ENCODE measurements at regions not wholly inside any gene's neighbourhood (a gene's known extent, or its start where the extent isn't known, plus 50 kb on each side); places are given as distances from the start of the nearest gene placed in this dataset.
"Not testable (repeated sequence)": the region's sequence is repeated elsewhere in the genome, so short reads cannot be mapped to it uniquely, and the experiment has no call there.

GRCh38 chr10:2616215-2616614 is 451.1 kb upstream of the PFKP start:
- DNase-seq, result no peak

- DNase-seq, result no peak
Measured at GRCh38 chr10:2611603-2612002, 455.7 kb upstream of the PFKP start.

- no peak for DNase-seq
Measured at GRCh38 chr10:2610946-2611345, 456.4 kb upstream of the PFKP start.

- DNase-seq, result no peak
Measured at GRCh38 chr10:2604891-2605290, 462.5 kb upstream of the PFKP start.

- no peak for DNase-seq
Measured at GRCh38 chr10:2599571-2599970, 467.8 kb upstream of the PFKP start.

GRCh38 chr10:2592360-2593160 is 474.8 kb upstream of the PFKP start:
- DNase-seq, result no peak

GRCh38 chr10:2589196-2589595 is 478.2 kb upstream of the PFKP start:
- DNase-seq, result no peak

GRCh38 chr10:2584385-2584784 is 483.0 kb upstream of the PFKP start:
- DNase-seq, result no peak

GRCh38 chr10:2576892-2577291 is 490.5 kb upstream of the PFKP start:
- no peak for DNase-seq

- no peak for DNase-seq
Measured at GRCh38 chr10:2575460-2575859, 491.9 kb upstream of the PFKP start.

GRCh38 chr10:2572611-2573010 is 494.7 kb upstream of the PFKP start:
- no peak for DNase-seq

GRCh38 chr10:2556883-2557282 is 510.5 kb upstream of the PFKP start:
- no peak for DNase-seq

- DNase-seq, result no peak
Measured at GRCh38 chr10:2548071-2548470, 519.3 kb upstream of the PFKP start.

- no peak for DNase-seq
Measured at GRCh38 chr10:2547606-2548005, 519.7 kb upstream of the PFKP start.

- DNase-seq, result not testable (repeated sequence)
Measured at GRCh38 chr10:2546894-2547293, 520.5 kb upstream of the PFKP start.

- DNase-seq, result no peak
Measured at GRCh38 chr10:2543974-2544373, 523.4 kb upstream of the PFKP start.

- DNase-seq, result no peak
Measured at GRCh38 chr10:2543142-2543886, 524.0 kb upstream of the PFKP start.

- DNase-seq, result no peak
Measured at GRCh38 chr10:2541176-2541575, 526.2 kb upstream of the PFKP start.

- no peak for DNase-seq
Measured at GRCh38 chr10:2529945-2530344, 537.4 kb upstream of the PFKP start.

GRCh38 chr10:2525781-2526180 is 541.6 kb upstream of the PFKP start:
- DNase-seq, result no peak

- no peak for DNase-seq
Measured at GRCh38 chr10:2519139-2519538, 548.2 kb upstream of the PFKP start.

- no peak for DNase-seq
Measured at GRCh38 chr10:2509081-2509531, 558.2 kb upstream of the PFKP start.

GRCh38 chr10:2501366-2501940 is 565.9 kb upstream of the PFKP start:
- DNase-seq, result not testable (repeated sequence)

- DNase-seq, result no peak
Measured at GRCh38 chr10:2494399-2494798, 572.9 kb upstream of the PFKP start.
